ENCODE measurements at regions not wholly inside any gene's neighbourhood (a gene's known extent, or its start where the extent isn't known, plus 50 kb on each side); places are given as distances from the start of the nearest gene placed in this dataset.

DNA sequence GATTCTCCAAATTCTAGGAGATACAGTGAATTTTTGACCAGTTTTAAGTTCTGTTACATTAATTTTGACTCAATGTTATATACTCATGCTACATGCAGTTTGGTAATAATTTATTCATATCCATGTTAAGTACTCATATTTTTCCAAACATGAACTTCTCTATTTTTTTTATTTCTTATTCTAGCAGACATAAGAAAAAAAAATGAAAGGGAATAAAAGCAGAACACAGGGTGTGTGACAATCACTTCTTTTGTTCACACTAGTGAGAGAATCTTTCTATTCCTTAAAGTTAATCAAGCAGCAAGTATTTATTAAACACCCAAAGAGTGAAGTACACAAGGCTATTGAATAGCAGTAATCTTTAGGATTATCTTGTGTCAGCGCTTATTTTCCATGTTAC, 171.1 kb upstream of the ATP2B1 start:
- H3K9ac ChIP-seq (ENCODE audit: low read depth, low read length): no peak overlapping the region
- H3K27ac ChIP-seq (ENCODE audit: low read length): no peak overlapping the region
- TF ChIP-seq EZH2 (IDR thresholded peaks at IDR 0.05; ENCODE audit: borderline replicate concordance, low read depth, low read length, severe bottlenecking): no peak
- TF ChIP-seq, protein P1, sequence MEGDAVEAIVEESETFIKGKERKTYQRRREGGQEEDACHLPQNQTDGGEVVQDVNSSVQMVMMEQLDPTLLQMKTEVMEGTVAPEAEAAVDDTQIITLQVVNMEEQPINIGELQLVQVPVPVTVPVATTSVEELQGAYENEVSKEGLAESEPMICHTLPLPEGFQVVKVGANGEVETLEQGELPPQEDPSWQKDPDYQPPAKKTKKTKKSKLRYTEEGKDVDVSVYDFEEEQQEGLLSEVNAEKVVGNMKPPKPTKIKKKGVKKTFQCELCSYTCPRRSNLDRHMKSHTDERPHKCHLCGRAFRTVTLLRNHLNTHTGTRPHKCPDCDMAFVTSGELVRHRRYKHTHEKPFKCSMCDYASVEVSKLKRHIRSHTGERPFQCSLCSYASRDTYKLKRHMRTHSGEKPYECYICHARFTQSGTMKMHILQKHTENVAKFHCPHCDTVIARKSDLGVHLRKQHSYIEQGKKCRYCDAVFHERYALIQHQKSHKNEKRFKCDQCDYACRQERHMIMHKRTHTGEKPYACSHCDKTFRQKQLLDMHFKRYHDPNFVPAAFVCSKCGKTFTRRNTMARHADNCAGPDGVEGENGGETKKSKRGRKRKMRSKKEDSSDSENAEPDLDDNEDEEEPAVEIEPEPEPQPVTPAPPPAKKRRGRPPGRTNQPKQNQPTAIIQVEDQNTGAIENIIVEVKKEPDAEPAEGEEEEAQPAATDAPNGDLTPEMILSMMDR (IDR thresholded peaks at IDR 0.05; ENCODE audit: borderline replicate concordance, extremely low read depth, low read length, poor library complexity, severe bottlenecking): no peak
- ATAC-seq (ENCODE audit: insufficient read depth, low read depth): no peak
- H3K9me3 ChIP-seq (ENCODE audit: insufficient read depth, low read length, severe bottlenecking): no peaks in the 10 kb centered on the region
- H3K79me2 ChIP-seq (ENCODE audit: insufficient read depth, low read length): no peaks in the 10 kb centered on the region
- H3K4me3 ChIP-seq (ENCODE audit: low read depth in 1 of 2, low read length in 2 of 2): no peak overlapping the region
- peaks cover 8% of the 10 kb centered on the region for H3K4me1 ChIP-seq (ENCODE audit: insufficient read depth, low read length)
- H3K27me3 ChIP-seq (ENCODE audit: insufficient read depth, low read length, poor library complexity): no peaks in the 10 kb centered on the region
- no peak overlapping the region for H3K4me2 ChIP-seq (ENCODE audit: insufficient read depth, low read length)
- no peak for DNase-seq
- no peaks in the 10 kb centered on the region for H4K20me1 ChIP-seq (ENCODE audit: insufficient read depth, low read length)
- no peaks in the 10 kb centered on the region for H3K36me3 ChIP-seq (ENCODE audit: insufficient read depth, low read length)
- no peak overlapping the region for H2AFZ ChIP-seq (ENCODE audit: low read depth, low read length)

DNA sequence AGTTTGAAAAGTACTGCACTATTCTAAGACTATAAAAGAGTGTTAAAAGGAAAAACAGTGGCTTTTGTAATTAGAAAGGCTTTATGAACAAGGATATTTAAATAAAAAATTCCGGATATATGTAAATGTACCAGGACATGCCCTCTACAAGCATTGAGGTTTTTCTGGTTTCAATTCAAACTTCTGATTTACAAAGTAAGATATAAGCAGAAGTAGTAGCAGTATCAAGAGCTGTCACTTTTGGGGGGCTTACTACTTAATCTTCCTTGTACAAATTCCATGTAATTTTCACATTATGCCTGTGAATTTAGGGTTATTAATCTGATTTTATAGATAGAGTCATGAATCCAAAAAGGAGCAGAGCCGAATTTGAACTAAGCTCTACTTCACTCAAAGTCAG, 170.3 kb upstream of the ATP2B1 start:
- H3K36me3 ChIP-seq (ENCODE audit: insufficient read depth, low read length): no peaks in the 10 kb centered on the region
- no peak overlapping the region for H3K9ac ChIP-seq (ENCODE audit: low read depth, low read length)
- DNase-seq: no peak
- no peaks in the 10 kb centered on the region for H3K9me3 ChIP-seq (ENCODE audit: insufficient read depth, low read length, severe bottlenecking)
- no peak overlapping the region for H3K4me2 ChIP-seq (ENCODE audit: insufficient read depth, low read length)
- H4K20me1 ChIP-seq (ENCODE audit: insufficient read depth, low read length): no peaks in the 10 kb centered on the region
- H3K4me3 ChIP-seq (ENCODE audit: low read depth in 1 of 2, low read length in 2 of 2): no peak overlapping the region
- H3K79me2 ChIP-seq (ENCODE audit: insufficient read depth, low read length): no peaks in the 10 kb centered on the region
- H3K27ac ChIP-seq (ENCODE audit: low read length): no peak overlapping the region
- H2AFZ ChIP-seq (ENCODE audit: low read depth, low read length): no peak overlapping the region
- no peaks in the 10 kb centered on the region for H3K27me3 ChIP-seq (ENCODE audit: insufficient read depth, low read length, poor library complexity)
- TF ChIP-seq, protein P1 (IDR thresholded peaks at IDR 0.05; ENCODE audit: borderline replicate concordance, extremely low read depth, low read length, poor library complexity, severe bottlenecking): no peak
- TF ChIP-seq EZH2 (IDR thresholded peaks at IDR 0.05; ENCODE audit: borderline replicate concordance, low read depth, low read length, severe bottlenecking): no peak
- H3K4me1 ChIP-seq (ENCODE audit: insufficient read depth, low read length): peaks cover 8% of the 10 kb centered on the region
- ATAC-seq (ENCODE audit: insufficient read depth, low read depth): no peak

DNA sequence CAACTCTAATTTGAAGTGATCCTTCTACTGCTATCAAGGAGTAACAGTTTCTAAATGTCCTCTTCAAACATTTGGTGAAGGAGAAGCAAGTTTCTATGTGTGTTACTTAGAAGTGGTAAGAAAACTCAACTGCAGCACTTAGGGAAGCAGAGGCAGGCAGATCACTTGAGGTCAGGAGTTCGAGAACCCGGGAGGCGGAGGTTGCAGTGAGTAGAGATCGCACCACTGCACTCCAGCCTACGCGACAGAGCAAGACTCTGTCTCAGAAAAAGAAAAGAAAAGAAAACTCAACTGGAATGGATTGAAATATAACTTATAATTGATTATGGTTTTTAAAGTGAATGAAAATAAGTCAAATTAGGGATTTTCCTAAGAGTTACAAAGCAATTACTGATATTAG, 169.7 kb upstream of the ATP2B1 start:
- Histone ChIP-seq H3K4me3 (ENCODE audit: low read depth in 1 of 2, low read length in 2 of 2) (no peak overlapping the region), H3K4me1 (ENCODE audit: insufficient read depth, low read length) (peaks cover 8% of the 10 kb centered on the region), H3K9ac (ENCODE audit: low read depth, low read length) (no peak overlapping the region), H3K9me3 (ENCODE audit: insufficient read depth, low read length, severe bottlenecking) (no peaks in the 10 kb centered on the region), H3K36me3 (ENCODE audit: insufficient read depth, low read length) (no peaks in the 10 kb centered on the region), H3K27ac (ENCODE audit: low read length) (no peak overlapping the region), H3K27me3 (ENCODE audit: insufficient read depth, low read length, poor library complexity) (no peaks in the 10 kb centered on the region), H2AFZ (ENCODE audit: low read depth, low read length) (no peak overlapping the region), H3K4me2 (ENCODE audit: insufficient read depth, low read length) (no peak overlapping the region), H3K79me2 (ENCODE audit: insufficient read depth, low read length) (no peaks in the 10 kb centered on the region), H4K20me1 (ENCODE audit: insufficient read depth, low read length) (no peaks in the 10 kb centered on the region)
- TF ChIP-seq EZH2 (IDR thresholded peaks at IDR 0.05; ENCODE audit: borderline replicate concordance, low read depth, low read length, severe bottlenecking): no peak
- TF ChIP-seq, protein P1 (IDR thresholded peaks at IDR 0.05; ENCODE audit: borderline replicate concordance, extremely low read depth, low read length, poor library complexity, severe bottlenecking): no peak
- DNase-seq (no peak), ATAC-seq (ENCODE audit: insufficient read depth, low read depth) (no peak)

DNA sequence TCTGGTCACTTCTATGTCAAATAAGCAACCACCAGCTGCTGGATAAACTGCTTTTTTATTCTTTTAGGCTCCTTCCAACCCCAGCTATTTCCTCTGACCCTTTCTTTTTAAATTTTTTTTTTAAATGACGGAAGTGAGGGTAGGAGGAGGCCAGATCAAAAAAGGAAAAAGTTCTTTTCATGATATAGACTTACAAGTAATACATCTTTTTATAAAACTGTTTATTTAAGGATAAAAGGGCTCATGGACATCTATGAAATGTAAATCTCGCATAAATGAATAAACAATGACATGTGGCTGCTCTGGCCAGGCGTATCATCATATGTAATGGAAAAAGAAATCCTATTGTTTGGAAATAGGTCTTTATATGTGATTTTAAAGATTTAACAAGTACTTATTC, 169.0 kb upstream of the ATP2B1 start:
- no peak overlapping the region for H3K4me2 ChIP-seq (ENCODE audit: insufficient read depth, low read length)
- peaks cover 8% of the 10 kb centered on the region for H3K4me1 ChIP-seq (ENCODE audit: insufficient read depth, low read length)
- H3K79me2 ChIP-seq (ENCODE audit: insufficient read depth, low read length): no peaks in the 10 kb centered on the region
- no peaks in the 10 kb centered on the region for H3K36me3 ChIP-seq (ENCODE audit: insufficient read depth, low read length)
- DNase-seq (no peak), ATAC-seq (ENCODE audit: insufficient read depth, low read depth) (no peak)
- TF ChIP-seq, protein P1 (IDR thresholded peaks at IDR 0.05; ENCODE audit: borderline replicate concordance, extremely low read depth, low read length, poor library complexity, severe bottlenecking): no peak
- no peak for TF ChIP-seq EZH2 (IDR thresholded peaks at IDR 0.05; ENCODE audit: borderline replicate concordance, low read depth, low read length, severe bottlenecking)
- no peaks in the 10 kb centered on the region for H4K20me1 ChIP-seq (ENCODE audit: insufficient read depth, low read length)
- H3K9me3 ChIP-seq (ENCODE audit: insufficient read depth, low read length, severe bottlenecking): no peaks in the 10 kb centered on the region
- H3K27ac ChIP-seq (ENCODE audit: low read length): no peak overlapping the region
- no peak overlapping the region for H2AFZ ChIP-seq (ENCODE audit: low read depth, low read length)
- no peak overlapping the region for H3K4me3 ChIP-seq (ENCODE audit: low read depth in 1 of 2, low read length in 2 of 2)
- no peaks in the 10 kb centered on the region for H3K27me3 ChIP-seq (ENCODE audit: insufficient read depth, low read length, poor library complexity)
- no peak overlapping the region for H3K9ac ChIP-seq (ENCODE audit: low read depth, low read length)
